T-helper 17 cell (primary cell): ENCODE measurements at regions not wholly inside any gene's neighbourhood (a gene's known extent, or its start where the extent isn't known, plus 50 kb on each side); places are given as distances from the start of the nearest gene placed in this dataset.
"Not testable (repeated sequence)": the region's sequence is repeated elsewhere in the genome, so short reads cannot be mapped to it uniquely, and the experiment has no call there.

ENCODE experiments used
- ATAC-seq: fragments of 150-1000 bp; cut with Tn5 transposase; 2 replicates; pipeline ENCODE4 v1.10.0; 2021; ENCODE audit warnings: mild to moderate bottlenecking, moderate library complexity
- DNase-seq, 3 donors: peaks; one replicate each; pipeline versions ENCODE4 v3.0.0 to v3.0.0-alpha.2; 2020 to 2021
- H3K9me3 ChIP-seq: one replicate; pipeline ENCODE4 v1.7.0; 2013; ENCODE audit warnings: low read length, mild to moderate bottlenecking; ENCODE audit not compliant: control insufficient read depth, poor library complexity, severe bottlenecking
- H3K27ac Mint-ChIP-seq: one replicate; pipeline ENCODE4 v1.8.0; 2022; ENCODE audit warnings: mild to moderate bottlenecking, moderate library complexity, mixed read lengths
- H3K27me3 Mint-ChIP-seq: one replicate; pipeline ENCODE4 v1.8.0; 2022; ENCODE audit warnings: mixed read lengths
- H3K36me3 Mint-ChIP-seq: one replicate; pipeline ENCODE4 v1.8.0; 2022; ENCODE audit warnings: low read depth, mixed read lengths
- H3K4me1 Mint-ChIP-seq: one replicate; pipeline ENCODE4 v1.8.0; 2022; ENCODE audit warnings: mild to moderate bottlenecking, mixed read lengths
- H3K4me3 Mint-ChIP-seq: one replicate; pipeline ENCODE4 v1.8.0; 2022; ENCODE audit warnings: mild to moderate bottlenecking, moderate library complexity, mixed read lengths

DNA sequence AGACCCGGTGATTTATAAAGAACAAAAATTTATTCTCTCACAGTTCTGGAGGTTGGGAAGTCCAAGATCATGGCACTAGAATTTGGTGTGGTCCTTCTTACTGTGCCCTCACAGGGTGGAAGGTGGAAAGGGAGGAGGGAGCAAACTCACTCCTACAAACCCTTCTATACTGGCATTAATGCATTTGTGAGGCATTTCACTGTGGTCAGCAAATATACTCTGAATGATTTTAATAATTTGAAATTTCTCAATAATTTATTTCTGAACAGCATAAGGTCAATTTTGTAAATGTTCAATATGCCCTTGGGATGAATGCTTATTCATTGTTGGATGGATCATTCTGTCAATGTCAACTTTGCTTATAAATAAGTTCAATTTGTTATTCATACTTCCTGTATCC, 120.6 kb downstream of the GATA6 start:
- DNase-seq, result no peak
- Mint-ChIP-seq H3K4me1 (no peaks in the 10 kb centered on the region), H3K4me3 (no peak overlapping the region), H3K27me3 (no peaks in the 10 kb centered on the region), H3K36me3 (no peaks in the 10 kb centered on the region), H3K27ac (no peak overlapping the region)
- no peak for ATAC-seq
- no peaks in the 10 kb centered on the region for H3K9me3 ChIP-seq

GRCh38 chr18:22286585-22286984, 117.2 kb downstream of the GATA6 start:
- DNase-seq (no peak), ATAC-seq (no peak)
- H3K36me3 Mint-ChIP-seq, result no peaks in the 10 kb centered on the region
- no peaks in the 10 kb centered on the region for H3K4me1 Mint-ChIP-seq
- H3K4me3 Mint-ChIP-seq, result no peak overlapping the region
- no peaks in the 10 kb centered on the region for H3K27me3 Mint-ChIP-seq
- H3K27ac Mint-ChIP-seq, result no peak overlapping the region
- H3K9me3 ChIP-seq, result no peaks in the 10 kb centered on the region

GRCh38 chr18:22285361-22286140, 116.2 kb downstream of the GATA6 start:
- no peaks in the 10 kb centered on the region for H3K36me3 Mint-ChIP-seq
- H3K4me3 Mint-ChIP-seq, result no peak overlapping the region
- H3K27ac Mint-ChIP-seq, result no peak overlapping the region
- no peaks in the 10 kb centered on the region for H3K27me3 Mint-ChIP-seq
- no peaks in the 10 kb centered on the region for H3K9me3 ChIP-seq
- no peaks in the 10 kb centered on the region for H3K4me1 Mint-ChIP-seq
- DNase-seq, result no peak
- no peak for ATAC-seq

DNA sequence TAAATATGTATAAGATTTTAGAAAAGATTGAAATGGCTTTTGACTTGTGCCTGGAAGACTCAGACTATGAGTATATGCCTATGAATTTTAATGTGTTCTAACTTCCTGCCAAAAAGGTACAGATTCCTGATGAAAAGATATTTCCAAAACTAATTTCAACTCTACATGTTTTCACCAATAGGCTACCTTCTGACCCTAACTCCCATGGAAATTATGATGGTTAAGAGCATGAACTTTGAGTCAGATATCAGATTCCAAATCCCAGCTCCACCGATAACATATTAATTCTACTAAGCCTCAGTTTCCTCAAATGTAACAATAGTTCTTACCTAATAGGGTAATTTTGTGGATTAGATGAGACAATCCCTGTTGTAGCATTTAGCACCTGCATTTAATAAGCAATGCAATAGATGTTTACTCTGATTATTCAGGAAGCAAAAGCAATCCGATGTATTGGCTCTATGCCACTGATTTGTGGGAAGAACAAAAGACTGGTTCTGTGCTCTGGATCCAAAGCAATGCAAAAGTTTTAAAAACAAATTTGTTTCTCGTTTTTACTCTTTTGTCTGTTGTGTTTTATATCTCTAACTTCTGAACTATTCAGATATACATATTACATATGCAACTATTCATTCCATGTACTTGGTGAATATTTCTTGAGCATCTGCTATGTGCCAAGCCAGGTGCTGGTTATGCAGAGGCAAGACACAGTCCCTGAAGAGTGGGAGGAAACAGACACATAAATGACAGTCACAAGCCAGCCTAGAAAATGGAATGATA, 115.4 kb downstream of the GATA6 start:
- no peak overlapping the region for H3K4me3 Mint-ChIP-seq
- H3K4me1 Mint-ChIP-seq, result no peaks in the 10 kb centered on the region
- H3K27ac Mint-ChIP-seq, result no peak overlapping the region
- no peaks in the 10 kb centered on the region for H3K36me3 Mint-ChIP-seq
- DNase-seq (no peak), ATAC-seq (no peak)
- no peaks in the 10 kb centered on the region for H3K9me3 ChIP-seq
- no peaks in the 10 kb centered on the region for H3K27me3 Mint-ChIP-seq

- not testable (repeated sequence) for ATAC-seq, H3K4me1 Mint-ChIP-seq, H3K27ac Mint-ChIP-seq, H3K36me3 Mint-ChIP-seq, H3K27me3 Mint-ChIP-seq, H3K9me3 ChIP-seq, H3K4me3 Mint-ChIP-seq, DNase-seq
These were observed 114.5 kb downstream of the GATA6 start for GRCh38 chr18:22283855-22284254.

DNA sequence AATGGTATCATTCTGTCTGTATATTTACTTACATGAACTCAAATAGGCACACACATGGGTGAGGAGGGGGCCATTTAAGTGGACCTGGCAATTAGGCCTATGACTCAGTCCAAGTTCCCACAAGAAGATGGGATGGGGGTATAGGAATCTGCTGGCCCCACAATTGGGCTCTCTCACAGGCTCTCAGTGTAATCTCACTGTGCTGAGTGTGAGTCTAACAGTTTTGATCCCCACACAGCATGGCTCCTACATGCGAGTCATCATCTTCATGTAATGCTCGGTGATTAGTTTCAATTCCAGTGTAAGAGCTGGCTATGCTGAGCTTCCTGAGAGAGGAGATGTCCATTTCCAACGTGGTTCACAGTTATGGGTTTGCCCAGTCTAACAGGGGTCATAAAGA, 114.0 kb downstream of the GATA6 start:
- ATAC-seq (no peak), DNase-seq (no peak)
- H3K27ac Mint-ChIP-seq, result no peak overlapping the region

GRCh38 chr18:22283116-22283395, 113.7 kb downstream of the GATA6 start:
- ATAC-seq (peak; percentile 30), DNase-seq (no peak)
- no peaks in the 10 kb centered on the region for H3K4me1 Mint-ChIP-seq
- H3K27ac Mint-ChIP-seq, result no peak overlapping the region
- H3K9me3 ChIP-seq, result no peaks in the 10 kb centered on the region
- no peak overlapping the region for H3K4me3 Mint-ChIP-seq
- no peaks in the 10 kb centered on the region for H3K27me3 Mint-ChIP-seq
- H3K36me3 Mint-ChIP-seq, result no peaks in the 10 kb centered on the region

More for the DNA sequence above, 114.0 kb downstream of the GATA6 start:
- H3K36me3 Mint-ChIP-seq, result no peaks in the 10 kb centered on the region
- H3K27me3 Mint-ChIP-seq, result no peaks in the 10 kb centered on the region
- H3K9me3 ChIP-seq, result no peaks in the 10 kb centered on the region
- H3K4me1 Mint-ChIP-seq, result no peaks in the 10 kb centered on the region
- H3K4me3 Mint-ChIP-seq, result no peak overlapping the region

- Mint-ChIP-seq H3K27me3 (no peaks in the 10 kb centered on the region), H3K4me1 (no peaks in the 10 kb centered on the region), H3K36me3 (no peaks in the 10 kb centered on the region), H3K27ac (no peak overlapping the region), H3K4me3 (no peak overlapping the region)
- ATAC-seq, result peak; percentile 81
- no peaks in the 10 kb centered on the region for H3K9me3 ChIP-seq
- DNase-seq, result no peak
These were observed 113.1 kb downstream of the GATA6 start for GRCh38 chr18:22282311-22283115.

DNA sequence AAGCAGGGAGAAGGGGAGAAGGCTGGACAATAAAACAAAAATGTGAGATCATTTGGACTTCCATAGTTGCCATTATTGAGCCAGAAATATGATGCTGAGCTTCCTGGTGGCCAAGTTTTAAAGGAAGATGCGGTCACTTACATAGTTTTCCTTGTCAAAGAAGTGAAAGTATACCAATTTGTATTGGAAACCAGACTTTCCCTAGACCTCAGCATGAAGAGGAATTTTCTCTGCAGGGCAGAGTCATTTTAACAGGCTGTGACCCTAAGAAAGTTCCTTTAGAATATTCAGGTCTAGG, 111.0 kb downstream of the GATA6 start:
- ATAC-seq (no peak), DNase-seq (no peak)
- Mint-ChIP-seq H3K36me3 (no peaks in the 10 kb centered on the region), H3K4me1 (no peaks in the 10 kb centered on the region), H3K4me3 (no peak overlapping the region), H3K27me3 (no peaks in the 10 kb centered on the region), H3K27ac (no peak overlapping the region)
- no peaks in the 10 kb centered on the region for H3K9me3 ChIP-seq

DNA sequence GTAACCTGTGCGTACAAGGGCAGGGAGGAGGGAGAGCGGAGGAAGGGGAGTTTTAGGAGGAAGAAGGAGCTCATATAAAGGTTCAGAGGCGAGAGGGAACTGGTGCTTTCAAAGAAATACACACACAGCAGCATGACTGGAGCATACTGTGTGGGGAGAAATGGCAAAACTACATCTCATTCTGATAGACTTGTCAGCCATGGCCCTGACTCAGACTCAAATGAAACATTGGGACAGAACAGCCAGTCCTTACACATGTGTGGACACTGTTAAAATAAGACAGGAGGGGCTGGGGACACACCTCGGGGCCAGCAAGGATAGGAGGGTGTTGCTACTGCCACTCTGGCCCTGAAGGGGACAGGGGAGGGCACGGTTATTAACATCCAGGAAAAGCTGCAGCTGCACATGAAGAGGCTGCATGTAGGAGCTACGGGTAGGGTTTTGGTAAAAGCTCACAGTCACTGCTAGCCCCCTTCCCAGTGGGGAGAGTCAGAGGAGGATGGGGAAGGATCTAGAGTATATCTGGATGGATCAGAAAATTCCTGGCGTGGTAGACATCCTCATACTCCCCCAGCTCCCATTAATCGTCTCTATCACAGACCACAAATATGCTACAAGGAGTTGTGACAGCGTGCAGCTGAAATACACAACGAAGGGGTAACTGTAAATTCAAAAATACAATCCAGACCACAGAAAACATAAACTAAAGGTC, 110.5 kb downstream of the GATA6 start:
- H3K4me3 Mint-ChIP-seq, result no peak overlapping the region
- no peaks in the 10 kb centered on the region for H3K9me3 ChIP-seq
- H3K36me3 Mint-ChIP-seq, result no peaks in the 10 kb centered on the region
- ATAC-seq (no peak), DNase-seq (no peak)
- H3K4me1 Mint-ChIP-seq, result no peaks in the 10 kb centered on the region
- H3K27me3 Mint-ChIP-seq, result no peaks in the 10 kb centered on the region
- H3K27ac Mint-ChIP-seq, result no peak overlapping the region

GRCh38 chr18:22278798-22279197, 109.4 kb downstream of the GATA6 start:
- H3K9me3 ChIP-seq, result no peaks in the 10 kb centered on the region
- Mint-ChIP-seq H3K4me3 (no peak overlapping the region), H3K27me3 (no peaks in the 10 kb centered on the region), H3K27ac (no peak overlapping the region), H3K4me1 (no peaks in the 10 kb centered on the region), H3K36me3 (no peaks in the 10 kb centered on the region)
- DNase-seq (no peak), ATAC-seq (no peak)

GRCh38 chr18:22277758-22278157, 108.4 kb downstream of the GATA6 start:
- DNase-seq (no peak), ATAC-seq (no peak)
- H3K4me3 Mint-ChIP-seq, result no peak overlapping the region
- H3K27ac Mint-ChIP-seq, result no peak overlapping the region
- H3K27me3 Mint-ChIP-seq, result no peaks in the 10 kb centered on the region
- no peaks in the 10 kb centered on the region for H3K4me1 Mint-ChIP-seq
- H3K9me3 ChIP-seq, result no peaks in the 10 kb centered on the region
- no peaks in the 10 kb centered on the region for H3K36me3 Mint-ChIP-seq

- Mint-ChIP-seq H3K36me3 (no peaks in the 10 kb centered on the region), H3K27me3 (no peaks in the 10 kb centered on the region)
These were observed 106.9 kb downstream of the GATA6 start for GRCh38 chr18:22276334-22276713.

More at GRCh38 chr18:22276334-22276713, 106.9 kb downstream of the GATA6 start:
- Mint-ChIP-seq H3K4me1 (no peaks in the 10 kb centered on the region), H3K27ac (no peak overlapping the region), H3K4me3 (no peak overlapping the region)
- H3K9me3 ChIP-seq, result no peaks in the 10 kb centered on the region
- ATAC-seq, result no peak
- no peak for DNase-seq
